ENCODE measurements at regions not wholly inside any gene's neighbourhood (a gene's known extent, or its start where the extent isn't known, plus 50 kb on each side); places are given as distances from the start of the nearest gene placed in this dataset.

GRCh38 chr4:164383358-164384220 lies 370.3 kb upstream of the SMIM31 start:
- Histone ChIP-seq H3K9me3 (ENCODE audit: insufficient read depth, low read length) (no peaks in the 10 kb centered on the region), H3K27me3 (ENCODE audit: insufficient read depth, insufficient read length) (peaks cover 42% of the 10 kb centered on the region), H3K4me1 (ENCODE audit: insufficient read depth, insufficient read length) (no peaks in the 10 kb centered on the region), H3K36me3 (ENCODE audit: insufficient read depth, insufficient read length, low read length) (no peaks in the 10 kb centered on the region), H3K9ac (ENCODE audit: insufficient read length, low read depth) (no peak overlapping the region), H3K4me3 (ENCODE audit: insufficient read length, low read depth) (peak overlapping the region; percentile 56)
- DNase-seq (ENCODE audit: low read depth, low spot score) = peak; percentile 23
- TF ChIP-seq SUZ12 (IDR thresholded peaks at IDR 0.05; ENCODE audit: extremely low read depth, insufficient read depth, insufficient read length) (peak; percentile 59), YY1 (IDR thresholded peaks at IDR 0.05; ENCODE audit: insufficient read depth, insufficient read length) (no peak), ZNF274 (IDR thresholded peaks at IDR 0.05; ENCODE audit: low read depth, low read length) (no peak)

- TF ChIP-seq ZNF274 (IDR thresholded peaks at IDR 0.05; ENCODE audit: low read depth, low read length) = no peak
- TF ChIP-seq SUZ12 (IDR thresholded peaks at IDR 0.05; ENCODE audit: extremely low read depth, insufficient read depth, insufficient read length) = no peak
- no peak for TF ChIP-seq YY1 (IDR thresholded peaks at IDR 0.05; ENCODE audit: insufficient read depth, insufficient read length)
- H3K4me1 ChIP-seq (ENCODE audit: insufficient read depth, insufficient read length) = no peaks in the 10 kb centered on the region
- DNase-seq (ENCODE audit: low read depth, low spot score) = no peak
- no peaks in the 10 kb centered on the region for H3K36me3 ChIP-seq (ENCODE audit: insufficient read depth, insufficient read length, low read length)
- H3K4me3 ChIP-seq (ENCODE audit: insufficient read length, low read depth) = no peak overlapping the region
- no peaks in the 10 kb centered on the region for H3K9me3 ChIP-seq (ENCODE audit: insufficient read depth, low read length)
- peaks cover 42% of the 10 kb centered on the region for H3K27me3 ChIP-seq (ENCODE audit: insufficient read depth, insufficient read length)
- H3K9ac ChIP-seq (ENCODE audit: insufficient read length, low read depth) = no peak overlapping the region
Measured at GRCh38 chr4:164384416-164384815, 369.5 kb upstream of the SMIM31 start.

GRCh38 chr4:164396439-164396838 lies 357.5 kb upstream of the SMIM31 start:
- TF ChIP-seq ZNF274 (IDR thresholded peaks at IDR 0.05; ENCODE audit: low read depth, low read length) = no peak
- TF ChIP-seq SUZ12 (IDR thresholded peaks at IDR 0.05; ENCODE audit: extremely low read depth, insufficient read depth, insufficient read length) = no peak
- no peak for TF ChIP-seq YY1 (IDR thresholded peaks at IDR 0.05; ENCODE audit: insufficient read depth, insufficient read length)
- Histone ChIP-seq H3K9me3 (ENCODE audit: insufficient read depth, low read length) (no peaks in the 10 kb centered on the region), H3K9ac (ENCODE audit: insufficient read length, low read depth) (no peak overlapping the region), H3K36me3 (ENCODE audit: insufficient read depth, insufficient read length, low read length) (no peaks in the 10 kb centered on the region), H3K4me3 (ENCODE audit: insufficient read length, low read depth) (no peak overlapping the region), H3K4me1 (ENCODE audit: insufficient read depth, insufficient read length) (no peaks in the 10 kb centered on the region), H3K27me3 (ENCODE audit: insufficient read depth, insufficient read length) (no peaks in the 10 kb centered on the region)
- DNase-seq (ENCODE audit: low read depth, low spot score) = no peak

GRCh38 chr4:164402554-164402953 lies 351.4 kb upstream of the SMIM31 start:
- H3K27me3 ChIP-seq (ENCODE audit: insufficient read depth, insufficient read length) = no peaks in the 10 kb centered on the region
- H3K36me3 ChIP-seq (ENCODE audit: insufficient read depth, insufficient read length, low read length) = no peaks in the 10 kb centered on the region
- H3K4me1 ChIP-seq (ENCODE audit: insufficient read depth, insufficient read length) = no peaks in the 10 kb centered on the region
- DNase-seq (ENCODE audit: low read depth, low spot score) = no peak
- H3K9me3 ChIP-seq (ENCODE audit: insufficient read depth, low read length) = no peaks in the 10 kb centered on the region
- TF ChIP-seq SUZ12 (IDR thresholded peaks at IDR 0.05; ENCODE audit: extremely low read depth, insufficient read depth, insufficient read length) = no peak
- TF ChIP-seq YY1 (IDR thresholded peaks at IDR 0.05; ENCODE audit: insufficient read depth, insufficient read length) = no peak
- TF ChIP-seq ZNF274 (IDR thresholded peaks at IDR 0.05; ENCODE audit: low read depth, low read length) = no peak
- no peak overlapping the region for H3K4me3 ChIP-seq (ENCODE audit: insufficient read length, low read depth)
- H3K9ac ChIP-seq (ENCODE audit: insufficient read length, low read depth) = no peak overlapping the region

GRCh38 chr4:164405774-164406173 lies 348.2 kb upstream of the SMIM31 start:
- Histone ChIP-seq H3K9me3 (ENCODE audit: insufficient read depth, low read length) (no peaks in the 10 kb centered on the region), H3K4me3 (ENCODE audit: insufficient read length, low read depth) (no peak overlapping the region), H3K27me3 (ENCODE audit: insufficient read depth, insufficient read length) (no peaks in the 10 kb centered on the region), H3K9ac (ENCODE audit: insufficient read length, low read depth) (no peak overlapping the region), H3K36me3 (ENCODE audit: insufficient read depth, insufficient read length, low read length) (no peaks in the 10 kb centered on the region), H3K4me1 (ENCODE audit: insufficient read depth, insufficient read length) (no peaks in the 10 kb centered on the region)
- TF ChIP-seq ZNF274 (IDR thresholded peaks at IDR 0.05; ENCODE audit: low read depth, low read length) (no peak), SUZ12 (IDR thresholded peaks at IDR 0.05; ENCODE audit: extremely low read depth, insufficient read depth, insufficient read length) (no peak), YY1 (IDR thresholded peaks at IDR 0.05; ENCODE audit: insufficient read depth, insufficient read length) (no peak)
- no peak for DNase-seq (ENCODE audit: low read depth, low spot score)

- H3K9ac ChIP-seq (ENCODE audit: insufficient read length, low read depth) = no peak overlapping the region
- no peaks in the 10 kb centered on the region for H3K36me3 ChIP-seq (ENCODE audit: insufficient read depth, insufficient read length, low read length)
- no peaks in the 10 kb centered on the region for H3K9me3 ChIP-seq (ENCODE audit: insufficient read depth, low read length)
- H3K27me3 ChIP-seq (ENCODE audit: insufficient read depth, insufficient read length) = no peaks in the 10 kb centered on the region
- TF ChIP-seq ZNF274 (IDR thresholded peaks at IDR 0.05; ENCODE audit: low read depth, low read length) = no peak
- TF ChIP-seq YY1 (IDR thresholded peaks at IDR 0.05; ENCODE audit: insufficient read depth, insufficient read length) = no peak
- TF ChIP-seq SUZ12 (IDR thresholded peaks at IDR 0.05; ENCODE audit: extremely low read depth, insufficient read depth, insufficient read length) = no peak
- DNase-seq (ENCODE audit: low read depth, low spot score) = no peak
- no peaks in the 10 kb centered on the region for H3K4me1 ChIP-seq (ENCODE audit: insufficient read depth, insufficient read length)
- no peak overlapping the region for H3K4me3 ChIP-seq (ENCODE audit: insufficient read length, low read depth)
Measured at GRCh38 chr4:164408831-164409230, 345.1 kb upstream of the SMIM31 start.

GRCh38 chr4:164410401-164410800 lies 343.5 kb upstream of the SMIM31 start:
- Histone ChIP-seq H3K4me1 (ENCODE audit: insufficient read depth, insufficient read length) (no peaks in the 10 kb centered on the region), H3K4me3 (ENCODE audit: insufficient read length, low read depth) (no peak overlapping the region), H3K36me3 (ENCODE audit: insufficient read depth, insufficient read length, low read length) (no peaks in the 10 kb centered on the region), H3K9me3 (ENCODE audit: insufficient read depth, low read length) (no peaks in the 10 kb centered on the region), H3K27me3 (ENCODE audit: insufficient read depth, insufficient read length) (no peaks in the 10 kb centered on the region), H3K9ac (ENCODE audit: insufficient read length, low read depth) (no peak overlapping the region)
- TF ChIP-seq YY1 (IDR thresholded peaks at IDR 0.05; ENCODE audit: insufficient read depth, insufficient read length) (no peak), ZNF274 (IDR thresholded peaks at IDR 0.05; ENCODE audit: low read depth, low read length) (no peak), SUZ12 (IDR thresholded peaks at IDR 0.05; ENCODE audit: extremely low read depth, insufficient read depth, insufficient read length) (no peak)
- DNase-seq (ENCODE audit: low read depth, low spot score) = no peak

Measured in NT2/D1 (cell line).